NCI-H1417 treated with DMSO at 0.1 percent for 48 hours (cell line): ENCODE measurements at regions not wholly inside any gene's neighbourhood (a gene's known extent, or its start where the extent isn't known, plus 50 kb on each side); places are given as distances from the start of the nearest gene placed in this dataset.

Experiments
- DNase-seq: peaks from one replicate; lab custom pipeline; 2025; lab: John Stamatoyannopoulos, UW

DNA sequence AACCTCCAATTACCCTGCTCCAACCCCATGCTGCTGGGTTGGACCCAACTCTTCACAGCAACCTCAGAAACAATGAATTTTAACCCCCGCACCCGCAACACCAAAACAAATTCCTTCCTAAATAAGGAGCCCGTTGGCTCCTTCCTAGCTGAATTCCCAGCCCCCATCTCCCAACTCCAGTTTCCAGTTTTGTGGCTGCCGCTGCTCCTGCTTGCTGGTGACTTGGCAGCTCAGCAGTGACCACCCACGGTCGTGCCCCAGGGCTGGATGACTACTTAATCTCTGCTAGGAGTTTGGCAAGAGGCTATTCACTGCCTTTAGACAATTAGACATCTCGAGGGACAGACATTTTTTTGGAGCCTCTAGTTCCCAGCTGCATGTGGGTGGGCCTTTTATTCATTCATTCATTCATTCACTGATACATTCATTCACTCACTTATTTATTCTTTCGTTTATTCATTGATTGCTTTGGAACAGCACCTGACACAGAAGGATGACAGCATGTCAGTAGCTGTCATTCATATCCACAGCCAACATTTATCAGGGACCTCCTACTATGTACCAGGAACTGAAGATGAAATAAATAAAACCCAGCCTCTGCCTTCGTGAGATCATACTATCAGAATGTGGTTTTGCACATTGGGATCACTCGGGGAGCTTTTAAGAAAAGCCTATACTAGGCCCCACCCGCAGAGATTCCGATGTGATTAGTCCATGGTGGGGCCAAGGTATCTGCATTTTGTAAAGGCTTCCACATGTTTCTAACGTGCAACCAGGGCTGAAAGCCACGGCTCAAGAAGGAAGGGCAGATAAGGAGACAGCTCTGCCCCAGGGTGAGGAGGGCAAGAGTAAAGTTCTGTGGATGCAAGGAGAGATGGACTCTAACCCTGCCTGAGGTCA lies 256.5 kb downstream of the SHQ1 start:
- no peak for DNase-seq

DNA sequence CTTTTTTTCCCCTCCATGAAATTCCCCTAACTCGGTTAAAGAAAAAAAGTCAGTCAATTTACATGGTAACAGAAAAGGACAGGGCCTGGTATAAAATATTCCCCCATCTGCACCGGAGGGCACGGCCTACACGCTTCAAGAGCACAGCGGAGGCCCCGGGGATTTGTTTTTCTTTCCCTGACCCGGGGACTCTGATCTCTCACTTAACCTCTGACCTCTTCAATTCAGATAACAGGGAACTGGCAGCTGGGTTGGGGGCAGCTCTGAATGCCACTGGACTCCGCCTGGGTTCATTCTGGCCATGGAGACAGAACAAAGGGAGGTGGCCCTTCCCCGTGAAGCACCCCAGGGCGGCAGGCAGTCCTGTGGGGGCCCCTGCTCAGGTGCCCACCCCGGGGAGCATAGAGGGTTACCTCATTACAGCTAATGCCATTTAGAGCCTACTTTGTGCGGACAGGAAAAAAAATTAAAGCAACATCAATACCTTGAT lies 257.5 kb downstream of the SHQ1 start:
- DNase-seq, result no peak

DNA sequence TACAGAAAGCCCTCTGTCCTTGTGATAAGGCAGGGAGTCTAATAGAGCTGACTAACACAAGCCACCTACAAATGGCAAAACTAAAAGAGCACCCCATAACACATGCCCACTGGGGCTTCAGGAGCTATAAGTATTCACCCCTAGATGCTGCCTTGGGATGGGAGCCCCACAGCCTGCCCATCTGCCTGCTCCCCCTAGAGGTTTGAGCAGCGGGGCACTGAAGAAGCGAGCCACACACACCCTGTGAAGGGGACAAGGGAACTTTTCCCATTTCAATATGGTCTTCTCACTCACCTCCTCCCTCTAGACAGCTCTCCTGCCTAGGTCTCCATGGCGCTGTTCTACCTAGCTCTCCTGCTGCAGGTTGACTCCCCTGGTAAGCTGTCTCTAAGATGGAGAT lies 261.0 kb downstream of the SHQ1 start:
- no peak for DNase-seq

DNA sequence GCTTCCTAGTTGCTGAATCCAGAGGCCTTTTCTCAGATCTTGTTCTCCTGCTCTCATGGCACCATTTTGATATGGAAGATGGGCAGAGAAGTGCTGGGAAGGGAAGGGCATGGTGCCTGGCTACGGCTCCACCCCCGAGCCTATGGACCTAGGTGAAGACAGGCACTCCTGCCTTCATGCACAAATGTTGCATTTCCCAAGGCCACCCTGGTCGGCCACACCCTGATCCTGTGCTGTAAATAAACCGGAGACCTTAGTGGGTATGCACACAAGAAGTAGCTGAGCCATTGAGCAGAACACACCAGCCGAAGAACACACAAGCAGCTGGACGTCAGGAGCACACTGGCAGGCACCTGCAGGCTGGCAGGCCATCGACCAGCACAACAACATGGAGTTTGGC lies 261.6 kb downstream of the SHQ1 start:
- no peak for DNase-seq

DNA sequence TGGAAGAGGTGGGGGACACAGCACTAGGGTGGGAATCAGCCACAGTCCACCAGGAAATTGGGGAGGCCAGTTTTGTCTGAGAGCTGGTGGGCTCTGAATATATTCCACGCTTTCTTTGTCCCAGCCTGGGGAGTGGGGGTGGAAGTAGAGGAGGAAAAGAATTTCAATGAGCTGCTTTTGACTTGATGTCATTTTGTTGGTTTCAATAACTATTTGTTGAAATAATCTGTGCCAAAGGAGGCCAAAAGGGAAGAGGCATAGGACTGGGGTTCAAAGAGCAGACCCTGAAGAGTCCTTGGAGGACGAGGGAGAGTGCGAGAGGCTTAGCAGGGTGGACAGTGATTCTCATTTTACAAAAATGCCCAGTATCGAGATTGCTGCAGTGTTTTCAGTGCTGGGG lies 262.3 kb downstream of the SHQ1 start:
- no peak for DNase-seq

DNA sequence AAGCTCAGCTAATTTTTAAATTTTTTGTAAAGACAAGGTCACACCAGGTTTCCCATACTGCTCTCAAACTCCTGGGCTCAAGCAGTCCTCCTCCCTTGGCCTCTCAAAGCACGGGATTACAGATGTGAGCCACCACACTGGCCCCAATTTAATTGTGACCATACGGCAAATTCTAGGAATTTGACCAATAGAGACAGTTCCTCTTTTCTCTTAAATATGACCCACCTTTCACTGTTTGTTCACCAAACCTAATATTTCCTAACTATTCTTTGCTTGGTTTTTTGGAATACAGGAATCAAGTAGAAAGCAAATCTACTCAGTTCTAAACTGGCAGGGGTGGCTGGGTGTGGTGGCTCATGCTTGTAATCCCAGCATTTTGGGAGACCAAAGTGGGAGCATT lies 264.0 kb downstream of the SHQ1 start:
- no peak for DNase-seq

DNA sequence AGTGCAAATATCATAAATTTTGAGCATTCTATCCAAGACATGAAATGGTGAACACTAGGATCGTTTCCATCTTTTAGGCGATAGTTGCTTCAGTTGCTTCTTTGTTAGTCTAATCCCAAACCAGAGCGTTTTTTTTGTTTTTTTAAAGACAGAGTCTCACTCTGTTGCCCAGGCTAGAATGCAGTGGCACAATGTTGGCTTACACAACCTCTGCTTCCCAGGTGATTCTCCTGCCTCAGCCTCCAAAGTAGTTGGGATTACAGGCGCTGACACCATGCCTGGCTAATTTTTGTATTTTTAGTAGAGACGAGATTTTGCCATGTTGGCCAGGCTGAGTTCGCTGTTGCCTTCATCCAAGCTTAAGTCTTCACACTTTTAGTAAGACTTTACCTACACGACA lies 265.3 kb downstream of the SHQ1 start:
- no peak for DNase-seq

DNA sequence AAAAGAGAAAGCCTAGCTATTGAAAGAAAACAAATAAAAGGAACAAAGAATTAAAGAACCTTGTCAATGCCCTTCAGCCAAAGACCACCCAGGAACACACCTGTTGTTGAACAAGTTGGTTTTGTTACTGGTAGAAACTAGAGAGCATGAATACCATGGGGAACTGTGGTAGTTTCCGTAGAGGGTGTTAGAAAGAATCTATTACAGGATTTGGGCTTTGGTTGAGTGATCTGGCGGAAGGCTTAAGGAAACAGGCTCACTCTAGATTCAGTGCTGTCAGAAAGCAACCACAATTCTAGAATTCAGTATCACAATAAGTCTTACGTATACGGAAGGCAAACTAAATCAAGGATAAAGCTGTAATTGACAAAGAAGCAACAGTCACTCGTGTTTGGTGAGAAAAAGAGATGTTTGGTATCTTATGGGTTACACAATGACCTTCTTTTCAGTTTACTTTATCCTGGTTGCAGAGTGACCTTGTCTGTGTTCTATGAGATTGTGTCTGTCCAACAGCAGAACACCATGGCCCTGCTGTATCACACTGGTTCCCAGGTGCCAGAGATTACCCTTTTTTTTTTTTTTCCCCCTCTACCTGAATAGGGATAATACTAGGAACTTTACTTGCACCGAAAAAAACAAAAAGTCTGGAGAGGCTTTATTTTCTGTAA lies 265.9 kb downstream of the SHQ1 start:
- DNase-seq, result no peak

DNA sequence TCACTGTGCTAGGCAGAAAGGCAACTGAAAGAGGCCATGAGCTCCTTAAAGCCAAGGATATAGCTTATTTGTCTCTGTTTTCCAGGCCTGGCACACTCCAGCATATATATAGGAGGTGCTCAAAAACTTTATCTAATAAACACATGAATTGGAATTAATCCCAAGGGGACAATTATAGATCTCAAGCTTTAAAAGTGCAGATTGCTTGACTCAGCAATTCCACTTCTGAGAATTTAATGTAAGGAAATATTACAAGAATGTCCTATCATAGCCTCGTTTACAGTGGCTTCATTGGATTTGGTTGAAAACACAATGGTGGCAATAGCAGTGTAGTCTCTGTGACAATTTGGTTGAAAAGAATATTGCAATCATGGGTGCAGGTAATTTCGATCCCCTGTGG lies 267.3 kb downstream of the SHQ1 start:
- no peak for DNase-seq

DNA sequence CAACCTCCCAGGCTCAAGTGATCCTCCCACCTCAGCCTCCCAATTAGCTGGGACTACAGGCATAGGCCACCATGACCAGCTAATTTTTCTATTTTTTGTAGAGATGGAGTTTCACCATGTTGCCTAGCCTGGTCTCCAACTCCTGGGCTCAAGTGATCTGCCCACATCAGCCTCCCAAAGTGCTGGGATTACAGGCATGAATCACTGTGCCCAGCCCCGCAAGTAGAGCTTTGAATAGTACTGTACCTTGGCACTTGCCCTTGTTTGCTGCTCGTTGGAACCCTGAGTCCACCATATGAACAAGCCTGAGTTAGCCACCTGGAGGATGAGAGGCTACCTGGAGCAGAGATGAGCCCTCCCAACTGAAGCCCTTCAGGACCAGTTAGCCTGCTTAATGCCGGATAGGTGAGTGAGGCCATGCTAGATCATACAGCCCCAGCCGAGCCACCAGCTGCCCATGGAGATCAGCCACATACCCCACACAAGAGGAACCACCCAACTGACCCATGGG lies 267.9 kb downstream of the SHQ1 start:
- no peak for DNase-seq

DNA sequence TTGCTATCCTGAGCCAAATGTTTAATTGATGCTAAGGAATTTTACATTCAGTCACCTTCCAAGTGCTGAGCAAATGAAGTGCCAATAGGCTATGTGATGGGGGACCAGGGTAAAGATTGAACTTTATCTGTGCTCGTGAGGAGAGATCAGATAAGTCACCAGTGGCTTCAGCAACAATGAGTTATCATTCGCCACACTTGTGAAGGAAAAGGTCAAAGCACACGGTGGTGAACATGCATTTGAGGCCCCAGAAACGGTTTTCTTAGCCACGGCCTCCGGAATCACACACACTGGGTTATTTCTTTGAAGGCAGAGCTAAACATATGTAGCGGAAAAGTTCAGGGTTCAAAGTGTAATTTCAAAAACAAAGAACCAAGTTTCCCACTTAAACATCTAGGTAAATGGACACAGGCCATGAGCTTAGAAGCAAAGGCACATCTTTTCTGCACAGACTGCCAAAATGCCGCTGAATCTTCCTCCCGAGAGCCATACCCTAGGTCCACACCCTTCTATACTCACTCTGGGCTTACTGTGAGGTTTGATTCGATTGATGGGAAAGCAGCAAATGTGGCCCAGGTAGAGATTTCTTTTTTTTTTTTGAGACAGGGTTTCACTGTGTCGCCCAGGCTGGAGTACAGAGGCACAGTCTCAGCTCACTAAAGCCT lies 268.5 kb downstream of the SHQ1 start:
- DNase-seq, result no peak

DNA sequence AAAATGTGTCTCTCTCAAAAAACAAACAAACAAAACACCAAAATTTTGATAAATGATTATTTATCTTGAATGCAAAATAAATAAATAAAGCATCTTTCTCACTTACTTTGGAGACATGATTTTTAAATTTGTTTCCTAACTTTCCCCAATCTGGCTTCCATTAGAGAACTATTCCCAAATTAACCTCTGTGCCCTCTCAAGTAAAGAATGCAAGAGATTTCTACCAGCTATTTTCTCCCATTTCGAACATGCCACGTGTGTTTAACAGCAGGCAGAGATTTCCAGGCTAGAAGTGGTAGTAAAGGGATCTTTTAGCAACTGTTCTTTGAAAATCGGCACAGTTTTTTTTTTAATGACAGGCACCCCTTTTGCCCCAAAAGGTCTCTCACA lies 269.1 kb downstream of the SHQ1 start:
- DNase-seq, result no peak

DNA sequence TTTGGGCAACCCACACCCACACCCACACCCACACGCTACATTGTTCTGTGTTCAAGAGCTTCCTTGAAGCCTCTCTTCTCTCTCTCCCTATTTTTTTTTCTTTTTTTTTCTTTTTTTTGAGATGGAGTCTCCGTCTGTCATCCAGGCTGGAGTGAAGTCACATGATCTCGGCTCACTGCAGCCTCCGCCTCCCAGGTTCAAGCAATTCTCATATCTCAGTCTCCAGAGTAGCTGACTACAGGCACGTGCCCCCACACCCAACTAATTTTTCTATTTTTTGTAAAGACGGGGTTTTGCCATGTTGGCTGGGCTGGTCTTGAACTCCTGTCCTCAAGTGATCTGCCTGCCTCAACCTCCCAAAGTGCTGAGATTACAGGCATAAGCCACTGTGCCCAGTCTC lies 271.1 kb downstream of the SHQ1 start:
- no peak for DNase-seq

DNA sequence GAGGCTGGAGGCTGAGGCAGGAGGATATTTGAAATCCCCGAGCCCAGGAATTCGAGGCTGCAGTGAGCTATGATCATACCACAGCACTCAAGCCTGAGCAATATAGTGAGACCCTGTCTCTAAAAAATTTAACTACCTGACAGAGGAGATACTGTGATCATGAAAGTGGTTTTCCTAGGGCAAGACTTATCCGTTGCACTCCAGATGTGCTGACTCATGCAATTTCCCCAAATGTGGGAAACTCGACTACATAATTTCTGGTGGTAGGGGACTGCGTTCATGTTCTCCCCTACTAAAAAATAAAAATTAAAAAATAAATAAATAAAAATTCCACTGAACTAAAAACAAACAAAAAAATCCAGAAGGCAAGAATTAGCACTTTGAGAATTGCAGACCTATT lies 271.7 kb downstream of the SHQ1 start:
- DNase-seq, result no peak

DNA sequence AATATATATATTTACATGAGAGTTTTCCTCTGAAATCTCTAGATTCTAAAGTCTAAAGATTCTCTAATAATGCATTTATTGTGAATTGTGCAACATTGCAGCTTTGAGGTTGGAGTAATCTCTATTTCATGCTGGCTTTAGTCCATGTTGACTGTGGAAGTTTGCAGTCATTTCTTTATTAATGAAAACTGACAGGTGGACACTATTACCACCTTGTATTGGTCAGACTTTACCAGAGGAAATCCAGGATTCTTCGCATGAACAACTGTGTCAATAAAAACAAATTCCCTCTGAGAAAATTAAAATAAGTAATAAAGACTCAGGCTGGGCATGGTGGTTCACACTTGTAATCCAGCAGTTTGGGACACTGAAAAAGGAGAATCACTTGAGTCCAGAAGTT lies 274.1 kb downstream of the SHQ1 start:
- no peak for DNase-seq

DNA sequence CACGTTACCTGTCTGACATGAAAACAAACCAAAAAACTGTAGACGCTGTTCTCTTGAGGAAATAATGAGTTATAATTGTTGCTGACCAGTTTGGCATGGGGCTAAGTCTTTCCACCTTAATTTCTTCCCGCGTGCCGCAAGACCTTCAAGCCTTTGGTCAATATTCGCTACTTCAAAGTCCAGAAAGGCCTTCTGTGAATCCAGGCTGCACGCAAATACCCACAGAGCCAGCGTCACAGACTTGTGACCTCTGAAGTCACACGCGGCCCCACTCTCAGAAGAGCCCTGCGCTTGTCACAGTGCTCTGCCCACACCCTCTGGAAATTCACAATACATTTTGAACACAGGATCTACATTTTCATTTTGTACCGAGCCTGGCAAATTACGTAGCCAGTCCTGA lies 275.2 kb downstream of the SHQ1 start:
- DNase-seq, result no peak

DNA sequence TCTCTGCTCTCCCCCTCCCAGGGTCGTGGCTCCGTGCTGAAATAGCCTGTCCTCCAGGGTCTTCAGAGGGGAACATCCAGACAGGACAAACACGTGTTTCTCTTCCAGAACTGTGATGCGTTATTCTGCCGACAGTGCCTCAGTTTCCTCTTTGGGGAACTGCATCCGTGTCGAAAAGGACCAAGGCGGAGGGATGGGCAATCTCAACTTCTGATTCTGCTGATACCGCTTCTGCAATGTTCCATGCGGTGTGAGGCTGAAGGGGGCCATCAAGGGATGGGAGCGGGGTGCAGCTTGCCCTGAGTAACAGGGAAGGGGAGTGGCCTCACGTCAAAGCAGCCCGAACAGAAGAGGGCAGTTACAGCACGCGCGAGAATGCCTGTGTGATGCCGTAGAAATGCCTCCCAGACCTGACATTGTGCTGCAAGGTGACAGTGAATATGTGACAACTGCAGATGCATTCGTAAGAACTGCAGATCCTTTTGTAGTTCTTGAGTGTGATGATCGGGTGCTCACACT lies 275.7 kb downstream of the SHQ1 start:
- DNase-seq, result no peak

DNA sequence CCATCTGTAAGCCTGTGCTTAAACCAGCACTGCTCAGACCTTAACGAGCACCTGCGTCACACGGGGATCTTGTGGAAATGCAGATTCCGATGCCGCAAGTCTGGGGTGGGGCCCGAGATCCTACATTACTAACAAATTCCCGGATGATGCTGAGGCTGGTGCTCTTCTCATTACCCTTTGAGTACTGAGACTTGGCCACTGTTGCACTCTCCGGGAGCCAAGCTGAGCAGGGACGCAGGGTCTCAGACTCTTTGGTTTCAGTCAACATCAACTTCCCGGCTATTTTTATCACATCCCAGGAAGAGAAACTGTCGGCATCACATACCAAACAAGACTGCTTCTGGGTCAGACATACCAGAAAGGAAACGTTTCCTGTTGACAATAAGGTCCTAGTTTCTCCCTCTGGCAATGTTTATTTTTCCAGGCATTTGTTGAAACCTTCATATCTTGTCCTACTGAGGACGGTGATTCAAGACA lies 276.6 kb downstream of the SHQ1 start:
- no peak for DNase-seq

DNA sequence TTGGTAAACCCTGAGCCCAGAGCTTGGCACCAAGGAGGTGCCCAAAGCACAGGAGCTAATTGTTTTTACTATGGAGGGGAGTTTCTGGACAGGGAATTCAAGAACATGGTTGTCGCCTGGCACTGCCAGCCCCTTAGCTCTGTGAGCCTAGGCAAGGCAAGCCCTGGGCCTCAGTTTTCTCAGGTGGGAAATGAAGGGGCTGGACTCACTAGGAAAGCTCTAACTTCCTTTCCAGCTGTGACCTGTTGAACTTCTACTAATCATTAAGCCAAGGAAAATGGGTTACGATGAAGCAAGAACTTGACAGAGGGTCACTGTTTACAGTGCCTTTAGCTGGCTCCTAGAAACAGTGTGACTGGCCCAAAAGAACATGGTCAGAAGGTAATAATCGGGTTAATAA lies 277.2 kb downstream of the SHQ1 start:
- no peak for DNase-seq

DNA sequence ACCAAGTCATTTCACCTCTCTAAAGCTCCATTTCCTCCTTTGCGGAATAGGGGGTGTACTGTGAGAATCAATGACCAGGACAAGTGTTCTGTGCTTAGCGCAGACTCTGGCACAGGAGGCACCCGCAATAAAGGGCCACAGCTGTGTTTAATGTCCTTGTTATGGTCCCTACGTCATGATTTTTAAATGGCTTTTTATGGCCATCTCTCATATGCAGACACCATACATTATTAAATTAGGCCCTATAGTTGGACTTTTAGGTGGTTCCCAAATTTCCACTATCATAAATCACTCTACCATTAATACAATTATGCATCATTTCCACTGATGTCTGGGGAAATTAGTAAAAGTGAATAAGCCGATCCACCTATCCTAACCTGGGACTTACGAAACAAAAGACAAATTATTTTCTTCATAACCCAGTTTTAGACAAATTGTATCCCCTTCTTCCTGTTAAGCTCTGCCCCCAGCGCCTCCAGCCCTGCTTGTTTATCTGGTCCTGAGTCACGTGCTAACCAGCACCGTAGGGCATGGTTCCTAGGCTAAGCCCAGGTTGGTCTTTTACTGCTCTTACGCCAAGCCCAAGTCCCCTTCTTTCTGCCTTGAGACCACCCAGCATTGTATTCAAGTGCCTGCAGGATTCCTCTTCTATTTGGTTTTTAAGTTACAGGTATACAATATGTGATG lies 278.3 kb downstream of the SHQ1 start:
- no peak for DNase-seq

DNA sequence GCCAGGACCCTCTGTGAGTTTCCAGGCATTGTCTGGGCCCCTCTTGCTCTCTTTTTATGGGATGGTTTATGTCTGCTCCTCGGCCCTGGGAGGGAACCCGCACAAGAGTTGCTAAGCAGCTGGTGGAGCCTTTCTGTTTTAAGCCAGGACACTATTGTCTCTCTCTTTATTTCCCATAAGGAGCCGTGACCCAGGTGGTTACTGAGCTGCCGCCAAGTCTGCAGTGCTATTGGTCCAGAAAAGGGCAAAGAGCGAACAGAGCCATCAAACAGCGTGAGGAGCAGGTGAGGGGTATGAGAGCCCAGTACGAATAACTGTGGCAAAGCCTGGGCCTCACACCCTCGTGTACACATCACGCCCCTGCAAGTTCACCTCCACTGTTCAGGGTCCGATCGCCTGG lies 280.2 kb downstream of the SHQ1 start:
- no peak for DNase-seq

DNA sequence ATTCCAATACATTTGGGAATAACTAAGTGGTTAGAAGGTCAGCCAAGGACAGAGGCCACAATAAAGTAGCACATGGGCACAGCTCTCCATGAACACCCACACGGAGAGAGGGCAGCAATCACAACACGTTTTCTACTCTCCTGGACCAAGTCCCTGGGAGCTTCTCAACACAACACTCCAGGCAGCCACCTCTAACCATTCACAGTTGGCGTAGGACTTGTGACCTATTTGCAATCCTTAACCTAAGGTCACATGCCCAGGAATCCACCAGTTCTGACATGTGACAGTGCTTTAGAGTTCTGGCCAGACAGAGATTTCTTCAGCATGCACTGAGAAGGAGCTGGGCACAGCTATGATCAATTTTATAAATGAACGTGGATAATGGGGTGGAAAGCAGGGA lies 280.8 kb downstream of the SHQ1 start:
- DNase-seq, result no peak
